SKM-1 (cell line): ENCODE measurements at regions not wholly inside any gene's neighbourhood (a gene's known extent, or its start where the extent isn't known, plus 50 kb on each side); places are given as distances from the start of the nearest gene placed in this dataset.

Experiments
- DNase-seq: peaks from one replicate; lab custom pipeline; 2025; ENCODE audit not compliant: unreplicated experiment; lab: John Stamatoyannopoulos, UW

DNA sequence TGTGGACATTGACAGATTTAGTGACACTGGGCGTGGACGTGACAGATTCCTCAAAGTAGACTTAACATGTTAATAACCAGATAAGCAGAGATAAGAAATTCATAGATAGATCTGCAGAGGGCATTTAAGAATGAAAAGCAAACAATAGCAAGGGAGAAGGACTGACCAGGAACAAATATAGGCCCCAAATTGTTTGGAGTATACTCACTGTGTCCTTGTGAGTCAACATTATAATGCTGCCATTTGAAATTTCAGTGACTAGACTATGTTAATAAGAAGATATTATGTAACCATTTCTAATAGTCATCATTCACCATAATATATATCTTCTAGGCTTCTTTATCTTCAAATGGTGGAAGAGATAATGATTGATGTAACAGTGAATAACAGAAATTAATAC, 78.1 kb upstream of the SLC38A11 start:
- DNase-seq: no peak

DNA sequence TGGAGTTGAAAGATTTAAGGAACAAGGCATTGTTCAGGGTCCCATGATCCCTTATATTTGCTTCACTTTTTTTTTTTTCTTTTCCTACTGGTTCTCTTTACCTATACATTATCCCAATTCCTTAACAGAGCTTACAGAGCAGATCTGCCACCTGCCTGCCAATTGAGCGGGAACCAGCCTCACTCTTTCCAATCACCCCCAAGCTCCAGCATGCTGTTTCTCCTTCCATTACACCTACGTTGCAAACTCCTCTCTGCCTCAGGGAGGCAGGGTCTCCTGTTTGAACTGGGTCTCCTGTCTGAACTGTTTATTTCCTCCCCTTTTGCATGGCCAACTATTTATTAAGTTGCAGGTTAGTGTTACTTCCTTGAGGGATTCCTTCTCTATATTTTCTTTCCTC, 77.2 kb upstream of the SLC38A11 start:
- DNase-seq: no peak

DNA sequence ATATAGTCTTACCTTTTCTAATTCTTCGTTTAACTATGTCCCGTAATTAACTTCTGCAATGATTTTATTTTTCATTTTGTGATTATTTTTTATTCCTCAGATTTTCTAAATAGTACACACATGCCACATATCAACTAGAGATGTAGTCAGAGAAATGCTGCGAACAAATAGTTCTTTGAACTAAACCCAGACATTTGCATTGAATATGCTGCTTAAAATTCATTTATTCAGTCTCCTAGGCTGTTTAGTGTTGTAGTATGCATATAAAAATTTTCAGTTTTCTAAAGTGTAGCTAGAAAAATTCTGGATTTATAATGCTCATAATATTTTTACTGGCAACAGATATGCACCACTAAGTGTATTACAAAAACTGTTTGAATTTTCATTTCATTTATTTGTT, 68.9 kb upstream of the SLC38A11 start:
- DNase-seq: no peak

DNA sequence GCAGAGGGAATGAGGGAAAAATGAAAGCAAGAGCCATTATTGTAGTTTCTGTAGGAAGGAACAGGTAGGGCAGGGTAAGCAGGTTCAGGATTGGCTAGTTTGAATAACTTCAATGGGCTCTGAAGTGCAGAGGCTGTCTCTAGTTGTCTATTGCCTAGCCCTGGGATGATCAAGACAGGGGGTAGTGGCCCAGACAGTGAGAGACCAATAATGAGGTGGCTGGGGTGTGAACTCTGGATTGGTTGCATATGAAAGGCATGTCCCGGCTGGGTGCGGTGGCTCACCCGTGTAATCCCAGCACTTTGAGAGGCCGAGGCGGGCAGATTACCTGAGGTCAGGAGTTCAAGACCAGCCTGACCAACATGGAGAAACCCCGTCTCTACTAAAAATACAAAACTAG, 67.5 kb upstream of the SLC38A11 start:
- no peak for DNase-seq

DNA sequence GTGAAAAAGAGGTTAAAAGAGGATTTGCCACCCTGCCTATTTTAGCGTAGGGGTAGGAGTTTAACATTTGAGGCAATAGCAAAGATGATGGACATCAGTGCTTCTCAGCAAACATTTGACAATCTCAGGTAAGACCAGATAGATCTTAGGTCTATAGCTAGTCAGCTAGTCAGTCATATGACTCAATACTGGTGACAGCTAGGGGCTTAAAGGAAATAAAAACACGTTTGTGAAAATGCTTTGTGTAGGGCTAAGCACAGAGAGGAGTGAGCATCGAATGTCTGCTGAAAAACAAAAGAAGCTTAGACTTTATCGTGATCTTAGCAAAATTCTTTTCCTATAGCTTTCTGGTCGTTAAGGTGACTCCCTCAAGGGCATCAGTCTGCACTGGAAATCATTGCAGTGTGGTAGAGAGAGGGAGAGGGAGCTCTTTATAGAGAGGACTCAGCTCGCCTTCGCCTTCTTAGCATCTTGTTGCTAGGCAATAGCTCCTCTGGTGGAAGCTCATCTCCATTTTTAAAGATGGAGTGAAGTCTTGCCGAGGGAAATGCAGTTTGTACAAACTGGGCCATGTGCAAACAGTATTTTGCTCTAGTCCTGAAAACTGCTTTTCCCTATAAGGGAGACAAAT, 62.8 kb upstream of the SLC38A11 start:
- no peak for DNase-seq

GRCh38 chr2:165016772-165017411, 61.6 kb upstream of the SLC38A11 start:
- no peak for DNase-seq

- peak; percentile 34 for DNase-seq
Observed at GRCh38 chr2:165015052-165015642, 59.8 kb upstream of the SLC38A11 start.

DNA sequence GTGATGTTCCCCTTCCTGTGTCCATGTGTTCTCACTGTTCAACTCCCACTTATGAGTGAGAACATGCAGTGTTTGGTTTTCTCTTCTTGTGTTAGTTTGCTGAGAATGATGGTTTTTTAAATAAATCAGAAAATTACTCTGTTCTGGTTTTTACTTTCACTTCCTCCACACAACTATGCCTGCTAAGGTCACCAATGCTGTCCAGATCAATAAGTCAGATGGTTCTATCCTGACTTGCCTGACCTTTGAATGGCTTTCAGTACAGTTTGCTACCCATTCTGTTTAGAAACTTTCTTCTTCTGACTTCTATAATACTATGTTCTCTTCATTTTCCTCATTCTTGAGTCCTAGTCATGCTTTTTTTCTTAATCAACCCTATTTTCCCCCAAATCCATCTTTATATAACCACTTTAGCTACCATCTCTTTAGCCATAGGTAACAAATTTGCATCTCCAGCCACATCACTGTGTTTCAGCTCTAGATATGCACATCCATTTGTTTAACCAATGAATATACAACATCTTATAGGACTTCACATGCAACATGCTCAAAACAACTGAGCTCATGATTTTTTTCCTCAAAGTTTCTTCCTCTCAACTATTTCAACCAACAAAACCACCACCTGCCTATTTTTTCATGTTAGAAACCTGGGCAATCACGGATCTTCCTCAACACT, 58.8 kb upstream of the SLC38A11 start:
- DNase-seq: no peak

GRCh38 chr2:165011199-165011598, 55.9 kb upstream of the SLC38A11 start:
- DNase-seq: no peak

GRCh38 chr2:165010556-165010955, 55.2 kb upstream of the SLC38A11 start:
- no peak for DNase-seq

- DNase-seq: no peak
Observed at GRCh38 chr2:165009466-165009865, 54.1 kb upstream of the SLC38A11 start.

- DNase-seq: no peak
Observed at GRCh38 chr2:165008730-165009315, 53.5 kb upstream of the SLC38A11 start.

DNA sequence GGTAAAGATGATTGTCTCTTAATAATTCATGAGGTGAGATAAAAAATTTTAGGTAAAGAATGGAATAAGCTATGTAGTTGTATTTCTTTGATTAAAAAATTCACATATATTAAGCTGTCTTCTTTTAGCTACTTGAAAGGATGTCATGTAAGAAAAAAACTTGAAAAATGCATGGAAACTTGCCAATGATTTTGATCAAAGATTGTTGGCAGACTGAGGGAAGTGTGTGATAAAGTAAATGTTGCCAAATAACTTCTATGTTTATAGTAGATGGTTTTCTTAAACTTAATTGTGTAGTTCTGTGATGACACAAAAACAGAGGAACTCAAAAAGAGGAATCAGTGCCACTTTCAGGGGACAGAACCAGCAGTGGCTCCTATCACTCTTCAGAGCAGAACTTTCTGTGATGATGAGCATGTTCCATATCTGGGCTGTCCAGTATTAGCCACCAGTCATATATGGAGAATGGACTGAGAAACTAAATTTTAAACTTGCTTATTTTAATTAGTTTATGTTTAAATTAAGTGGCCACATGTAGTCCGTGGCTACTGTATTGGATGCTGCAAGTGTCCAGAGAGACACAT, 51.9 kb upstream of the SLC38A11 start:
- no peak for DNase-seq
